Tibial nerve (tissue), 4 donors: ENCODE measurements at regions not wholly inside any gene's neighbourhood (a gene's known extent, or its start where the extent isn't known, plus 50 kb on each side); places are given as distances from the start of the nearest gene placed in this dataset.

ENCODE experiments used
- EP300 ChIP-seq, 2 donors: sonication (generic); formaldehyde crosslinking; IDR thresholded peaks; one replicate each; pipeline ENCODE4 v1.6.1; 2017; ENCODE audit warnings: antibody characterized with exemption in 2 of 2, mild to moderate bottlenecking in 1 of 2
- POLR2A ChIP-seq, 2 donors: fragments of 450-650 bp; IDR thresholded peaks; one replicate each; pipeline ENCODE4 v1.6.1; 2017; ENCODE audit warnings: antibody characterized with exemption in 2 of 2, mild to moderate bottlenecking in 2 of 2, moderate library complexity in 2 of 2
- TF ChIP-seq, protein P1 (sequence below), 5 experiments: fragments of 200-600 bp in 3 of 5; fragments of 450-650 bp in 2 of 5; sonication (generic) in 3 of 5; IDR thresholded peaks; one replicate each; pipeline ENCODE4 v1.5.1; 2016 to 2019; ENCODE audit warnings: antibody characterized with exemption in 5 of 5, mild to moderate bottlenecking in 3 of 5, moderate library complexity in 2 of 5

DNA sequence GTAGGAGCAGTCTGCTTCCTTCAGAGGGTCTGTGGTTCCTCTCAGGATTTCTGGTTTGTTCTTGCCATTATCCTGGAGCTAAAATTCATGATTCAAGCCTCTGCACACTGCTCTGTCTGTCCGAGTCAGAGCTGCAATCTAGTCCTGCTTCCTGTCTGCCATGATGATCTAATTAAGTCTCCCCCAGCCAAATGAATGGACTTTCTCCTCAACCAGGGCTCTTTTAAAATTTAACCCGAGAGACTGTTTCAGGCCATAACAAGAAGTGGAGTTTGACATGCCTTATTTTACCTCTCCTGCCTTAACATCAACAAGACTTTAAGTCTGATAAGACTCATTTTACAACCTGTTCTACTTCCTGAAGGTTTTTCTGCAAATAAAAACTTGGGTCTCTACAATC lies 1009.6 kb upstream of the DDX18 start:
- TF ChIP-seq, protein P1, sequence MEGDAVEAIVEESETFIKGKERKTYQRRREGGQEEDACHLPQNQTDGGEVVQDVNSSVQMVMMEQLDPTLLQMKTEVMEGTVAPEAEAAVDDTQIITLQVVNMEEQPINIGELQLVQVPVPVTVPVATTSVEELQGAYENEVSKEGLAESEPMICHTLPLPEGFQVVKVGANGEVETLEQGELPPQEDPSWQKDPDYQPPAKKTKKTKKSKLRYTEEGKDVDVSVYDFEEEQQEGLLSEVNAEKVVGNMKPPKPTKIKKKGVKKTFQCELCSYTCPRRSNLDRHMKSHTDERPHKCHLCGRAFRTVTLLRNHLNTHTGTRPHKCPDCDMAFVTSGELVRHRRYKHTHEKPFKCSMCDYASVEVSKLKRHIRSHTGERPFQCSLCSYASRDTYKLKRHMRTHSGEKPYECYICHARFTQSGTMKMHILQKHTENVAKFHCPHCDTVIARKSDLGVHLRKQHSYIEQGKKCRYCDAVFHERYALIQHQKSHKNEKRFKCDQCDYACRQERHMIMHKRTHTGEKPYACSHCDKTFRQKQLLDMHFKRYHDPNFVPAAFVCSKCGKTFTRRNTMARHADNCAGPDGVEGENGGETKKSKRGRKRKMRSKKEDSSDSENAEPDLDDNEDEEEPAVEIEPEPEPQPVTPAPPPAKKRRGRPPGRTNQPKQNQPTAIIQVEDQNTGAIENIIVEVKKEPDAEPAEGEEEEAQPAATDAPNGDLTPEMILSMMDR (IDR thresholded peaks at IDR 0.05): no peak
- no peak for TF ChIP-seq POLR2A (IDR thresholded peaks at IDR 0.05)
- TF ChIP-seq EP300 (IDR thresholded peaks at IDR 0.05): no peak
